Astrocyte (in vitro differentiated cells and primary cell): ENCODE measurements at regions not wholly inside any gene's neighbourhood (a gene's known extent, or its start where the extent isn't known, plus 50 kb on each side); places are given as distances from the start of the nearest gene placed in this dataset.

Experiments
- DNase-seq: peaks from one replicate; pipeline ENCODE4 v3.0.0-alpha.2; 2010; ENCODE audit warnings: low read depth
- FAIRE-seq: peaks from 2 replicates; lab custom pipeline; 2011; peaks lifted over from hg19 to GRCh38; lab: Jason Lieb, UNC
- H2AFZ ChIP-seq: 2 replicates; pipeline ENCODE4 v1.6.0; 2012; ENCODE audit warnings: low read depth, low read length, inconsistent platforms
- H3K27ac ChIP-seq: 2 replicates; pipeline ENCODE4 v1.5.1; 2011; ENCODE audit warnings: low read depth, low read length, inconsistent platforms
- H3K27me3 ChIP-seq: 2 replicates; pipeline ENCODE4 v1.6.0; 2011; ENCODE audit warnings: low read length, inconsistent platforms; ENCODE audit not compliant: insufficient read depth
- H3K36me3 ChIP-seq: 2 replicates; pipeline ENCODE4 v1.5.1; 2011; ENCODE audit warnings: low read length, inconsistent platforms; ENCODE audit not compliant: insufficient read depth
- H3K4me1 ChIP-seq: 2 replicates; pipeline ENCODE4 v1.5.1; 2011; ENCODE audit warnings: low read length, inconsistent platforms; ENCODE audit not compliant: insufficient read depth
- H3K4me2 ChIP-seq: 2 replicates; pipeline ENCODE4 v1.6.0; 2012; ENCODE audit warnings: low read length, inconsistent platforms
- H3K4me3 ChIP-seq: 2 replicates; pipeline ENCODE4 v1.5.1; 2011; ENCODE audit warnings: low read depth, mild to moderate bottlenecking, low read length, inconsistent platforms; ENCODE audit not compliant: insufficient read depth
- H3K79me2 ChIP-seq: 2 replicates; pipeline ENCODE4 v1.6.0; 2012; ENCODE audit warnings: mild to moderate bottlenecking, low read length, inconsistent platforms; ENCODE audit not compliant: insufficient read depth
- H3K9ac ChIP-seq: 2 replicates; pipeline ENCODE4 v1.6.0; 2012; ENCODE audit warnings: mild to moderate bottlenecking, low read length, inconsistent platforms
- H3K9me3 ChIP-seq: 2 replicates; pipeline ENCODE4 v1.5.1; 2012; ENCODE audit warnings: low read depth, mild to moderate bottlenecking, low read length, inconsistent platforms; ENCODE audit not compliant: insufficient read depth
- H4K20me1 ChIP-seq: 2 replicates; pipeline ENCODE4 v1.6.0; 2012; ENCODE audit warnings: low read length, inconsistent platforms; ENCODE audit not compliant: insufficient read depth
- H3K27ac Mint-ChIP-seq: one replicate; pipeline ENCODE4 v1.8.0; 2021; ENCODE audit warnings: mild to moderate bottlenecking, mixed read lengths; ENCODE audit not compliant: unreplicated experiment
- H3K27me3 Mint-ChIP-seq: one replicate; pipeline ENCODE4 v1.8.0; 2021; ENCODE audit warnings: low read depth, mixed read lengths; ENCODE audit not compliant: unreplicated experiment
- H3K36me3 Mint-ChIP-seq: one replicate; pipeline ENCODE4 v1.8.0; 2021; ENCODE audit warnings: low read depth, mixed read lengths; ENCODE audit not compliant: unreplicated experiment
- H3K4me1 Mint-ChIP-seq: one replicate; pipeline ENCODE4 v1.8.0; 2021; ENCODE audit warnings: low read depth, mixed read lengths; ENCODE audit not compliant: unreplicated experiment
- H3K4me3 Mint-ChIP-seq: one replicate; pipeline ENCODE4 v1.8.0; 2021; ENCODE audit warnings: mild to moderate bottlenecking, moderate library complexity, mixed read lengths; ENCODE audit not compliant: unreplicated experiment
- H3K9me3 Mint-ChIP-seq: one replicate; pipeline ENCODE4 v1.8.0; 2021; ENCODE audit warnings: mild to moderate bottlenecking, mixed read lengths; ENCODE audit not compliant: unreplicated experiment
- CTCF ChIP-seq: IDR thresholded peaks from 2 replicates; pipeline ENCODE4 v1.5.1; 2011; ENCODE audit warnings: low read depth, mild to moderate bottlenecking, inconsistent platforms, low read length, moderate library complexity; ENCODE audit not compliant: insufficient read depth
- EZH2 ChIP-seq: IDR thresholded peaks from 2 replicates; pipeline ENCODE4 v1.6.1; 2012; ENCODE audit warnings: mild to moderate bottlenecking, low read length, inconsistent platforms; ENCODE audit not compliant: insufficient read depth

GRCh38 chrX:38993500-38993899 is 192.2 kb downstream of the MID1IP1 start:
- Histone ChIP-seq H2AFZ (no peak overlapping the region), H3K4me2 (no peak overlapping the region), H3K27ac (no peak overlapping the region), H3K9me3 (no peaks in the 10 kb centered on the region), H3K27me3 (no peaks in the 10 kb centered on the region), H4K20me1 (no peaks in the 10 kb centered on the region), H3K4me1 (no peaks in the 10 kb centered on the region), H3K9ac (no peak overlapping the region), H3K4me3 (no peak overlapping the region), H3K79me2 (no peaks in the 10 kb centered on the region), H3K36me3 (no peaks in the 10 kb centered on the region)
- Mint-ChIP-seq H3K36me3 (no peaks in the 10 kb centered on the region), H3K9me3 (no peaks in the 10 kb centered on the region), H3K4me3 (no peak overlapping the region), H3K4me1 (peaks cover 3% of the 10 kb centered on the region), H3K27ac (no peak overlapping the region), H3K27me3 (no peaks in the 10 kb centered on the region)
- FAIRE-seq: no peak
- no peak for TF ChIP-seq CTCF
- TF ChIP-seq EZH2: no peak
- no peak for DNase-seq

DNA sequence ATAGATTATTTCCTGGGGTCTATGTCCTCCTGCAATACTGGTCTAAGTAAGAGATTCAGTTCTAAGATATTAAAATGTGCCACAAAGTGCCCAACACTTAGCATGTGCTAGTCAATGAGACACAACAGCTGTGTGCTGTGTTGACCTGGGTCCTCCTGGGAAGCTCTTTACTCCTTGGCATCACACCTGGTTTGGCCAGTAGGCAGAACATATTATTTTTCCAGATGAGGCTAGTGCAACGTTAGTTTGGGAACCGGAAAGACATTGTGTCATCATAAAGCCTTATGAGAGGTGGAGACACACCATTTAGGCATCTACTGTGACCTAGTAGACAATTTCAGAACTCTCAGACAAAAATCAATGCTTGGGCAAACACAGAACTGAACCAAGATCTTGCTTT is 197.8 kb downstream of the MID1IP1 start:
- Histone ChIP-seq H2AFZ (no peak overlapping the region), H3K27me3 (no peaks in the 10 kb centered on the region), H3K9ac (no peak overlapping the region), H3K36me3 (no peaks in the 10 kb centered on the region), H3K27ac (no peak overlapping the region), H4K20me1 (no peaks in the 10 kb centered on the region), H3K4me2 (no peak overlapping the region), H3K79me2 (no peaks in the 10 kb centered on the region), H3K4me3 (no peak overlapping the region), H3K9me3 (no peaks in the 10 kb centered on the region), H3K4me1 (no peaks in the 10 kb centered on the region)
- DNase-seq (no peak), FAIRE-seq (no peak)
- H3K27ac Mint-ChIP-seq: no peak overlapping the region
- no peaks in the 10 kb centered on the region for H3K4me1 Mint-ChIP-seq
- no peaks in the 10 kb centered on the region for H3K36me3 Mint-ChIP-seq
- H3K27me3 Mint-ChIP-seq: no peaks in the 10 kb centered on the region
- TF ChIP-seq EZH2 (no peak), CTCF (no peak)
- H3K9me3 Mint-ChIP-seq: no peaks in the 10 kb centered on the region
- H3K4me3 Mint-ChIP-seq: no peak overlapping the region

GRCh38 chrX:38999967-39000745 is 198.9 kb downstream of the MID1IP1 start:
- Mint-ChIP-seq H3K27ac (no peak overlapping the region), H3K36me3 (no peaks in the 10 kb centered on the region), H3K9me3 (no peaks in the 10 kb centered on the region), H3K27me3 (no peaks in the 10 kb centered on the region), H3K4me3 (no peak overlapping the region), H3K4me1 (no peaks in the 10 kb centered on the region)
- H3K79me2 ChIP-seq: no peaks in the 10 kb centered on the region
- no peaks in the 10 kb centered on the region for H3K4me1 ChIP-seq
- DNase-seq: peak; percentile 10
- H3K9me3 ChIP-seq: no peaks in the 10 kb centered on the region
- H3K27me3 ChIP-seq: no peaks in the 10 kb centered on the region
- no peak for TF ChIP-seq CTCF
- TF ChIP-seq EZH2: no peak
- no peak overlapping the region for H2AFZ ChIP-seq
- no peaks in the 10 kb centered on the region for H4K20me1 ChIP-seq
- H3K36me3 ChIP-seq: no peaks in the 10 kb centered on the region
- H3K9ac ChIP-seq: no peak overlapping the region
- peak; percentile 95 for FAIRE-seq
- H3K4me3 ChIP-seq: no peak overlapping the region
- H3K4me2 ChIP-seq: no peak overlapping the region
- no peak overlapping the region for H3K27ac ChIP-seq
